ENCODE measurements at regions not wholly inside any gene's neighbourhood (a gene's known extent, or its start where the extent isn't known, plus 50 kb on each side); places are given as distances from the start of the nearest gene placed in this dataset.

DNA sequence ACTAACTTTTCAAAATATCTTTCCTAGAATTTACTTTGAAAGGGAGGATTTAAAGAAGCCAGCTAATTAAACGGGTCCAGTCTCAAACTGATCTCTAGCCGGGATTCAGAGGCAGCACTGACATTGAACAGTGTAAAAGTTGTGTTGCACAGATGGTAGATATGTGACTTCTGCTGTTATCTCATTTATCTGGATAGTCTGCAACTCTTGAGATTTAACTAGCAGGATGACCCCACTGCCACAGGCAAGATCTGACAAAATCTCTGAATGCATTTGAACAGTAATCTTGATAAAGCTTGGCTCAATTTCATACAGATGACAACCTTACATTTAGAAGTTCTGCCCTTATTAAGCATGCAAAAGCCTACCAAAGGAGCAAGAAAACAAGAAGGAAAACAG, 138.0 kb upstream of the CPNE8 start:
- no peak for DNase-seq

GRCh38 chr12:39040275-39040674, 134.9 kb upstream of the CPNE8 start:
- DNase-seq, result no peak

GRCh38 chr12:39037115-39037514, 131.7 kb upstream of the CPNE8 start:
- DNase-seq, result no peak

GRCh38 chr12:39036105-39036504, 130.7 kb upstream of the CPNE8 start:
- DNase-seq, result no peak

- DNase-seq, result no peak
Observed at GRCh38 chr12:39033782-39034181, 128.4 kb upstream of the CPNE8 start.

- DNase-seq, result no peak
Observed at GRCh38 chr12:39032448-39032847, 127.1 kb upstream of the CPNE8 start.

- DNase-seq, result no peak
Observed at GRCh38 chr12:39032034-39032433, 126.6 kb upstream of the CPNE8 start.

- DNase-seq, result no peak
Observed at GRCh38 chr12:39028382-39028781, 123.0 kb upstream of the CPNE8 start.

- no peak for DNase-seq
Observed at GRCh38 chr12:39012870-39013269, 107.5 kb upstream of the CPNE8 start.

GRCh38 chr12:39011166-39011565, 105.8 kb upstream of the CPNE8 start:
- no peak for DNase-seq

- DNase-seq, result no peak
Observed at GRCh38 chr12:39010406-39010805, 105.0 kb upstream of the CPNE8 start.

- DNase-seq, result no peak
Observed at GRCh38 chr12:39007619-39008018, 102.2 kb upstream of the CPNE8 start.

DNA sequence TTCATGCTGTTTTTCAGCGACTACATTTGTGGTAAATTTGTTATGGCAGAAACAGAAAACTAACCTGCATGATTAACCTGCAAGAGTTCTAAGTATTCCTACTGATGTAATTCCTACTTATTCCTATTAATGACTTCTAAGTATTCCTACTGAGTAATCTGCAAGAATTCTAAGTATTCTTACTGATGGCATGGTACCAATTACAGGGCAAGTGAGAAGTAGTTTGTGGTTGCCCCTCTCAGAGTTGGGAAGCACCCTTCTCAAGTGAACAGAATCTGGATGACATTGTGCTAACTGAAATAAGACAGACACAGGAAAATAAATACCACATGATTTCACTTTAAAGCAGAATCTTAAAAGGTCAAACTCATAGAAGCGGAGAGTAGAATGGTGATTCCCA, 100.9 kb upstream of the CPNE8 start:
- no peak for DNase-seq

GRCh38 chr12:39005671-39006070, 100.3 kb upstream of the CPNE8 start:
- DNase-seq, result no peak

DNA sequence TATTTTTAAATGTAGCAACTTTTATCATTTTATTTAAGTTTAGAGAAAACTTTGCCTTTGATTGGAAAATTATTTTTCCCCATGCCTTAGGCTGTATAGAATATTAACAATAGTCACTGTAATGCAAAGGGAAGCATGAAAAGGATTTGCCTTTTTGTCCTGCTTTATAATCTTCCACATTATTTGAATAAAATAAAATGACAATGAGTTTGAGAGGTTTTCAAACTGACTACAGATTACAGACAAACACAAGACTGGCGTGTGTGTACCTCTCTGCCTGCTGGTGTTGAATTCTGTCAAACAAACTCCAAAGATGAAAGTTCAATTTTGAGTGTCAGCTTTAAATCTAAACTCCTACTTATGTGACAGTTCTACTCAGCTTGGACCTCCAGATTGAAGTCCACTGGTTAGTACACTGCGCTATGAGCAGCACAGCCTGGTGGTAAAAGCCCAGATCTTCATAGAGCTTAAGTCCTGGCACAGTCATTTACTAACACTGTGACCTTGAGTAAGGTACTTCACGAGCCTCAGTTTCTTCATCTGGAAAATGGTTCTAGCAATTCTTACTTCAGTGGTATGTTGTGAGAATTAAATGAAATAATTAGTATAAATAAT, 98.3 kb upstream of the CPNE8 start:
- no peak for DNase-seq

DNA sequence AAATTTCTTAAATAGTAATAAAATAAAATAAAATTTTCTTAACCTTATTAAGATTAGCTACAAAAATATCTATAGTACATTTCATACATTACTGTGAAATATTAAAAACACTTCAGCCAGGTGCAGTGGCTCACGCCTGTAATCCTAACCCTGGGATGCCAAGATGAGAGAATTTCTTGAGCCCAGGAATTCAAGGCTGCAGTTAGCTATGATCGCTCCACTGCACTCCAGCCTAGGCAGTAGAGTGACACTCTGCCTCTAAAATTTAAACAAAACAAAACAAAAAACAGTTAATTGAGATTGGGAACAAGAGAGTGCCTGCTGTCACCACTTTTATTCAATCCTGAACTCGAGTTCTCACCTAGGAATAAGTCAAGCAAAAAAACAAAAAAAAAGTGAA, 95.0 kb upstream of the CPNE8 start:
- DNase-seq, result no peak

DNA sequence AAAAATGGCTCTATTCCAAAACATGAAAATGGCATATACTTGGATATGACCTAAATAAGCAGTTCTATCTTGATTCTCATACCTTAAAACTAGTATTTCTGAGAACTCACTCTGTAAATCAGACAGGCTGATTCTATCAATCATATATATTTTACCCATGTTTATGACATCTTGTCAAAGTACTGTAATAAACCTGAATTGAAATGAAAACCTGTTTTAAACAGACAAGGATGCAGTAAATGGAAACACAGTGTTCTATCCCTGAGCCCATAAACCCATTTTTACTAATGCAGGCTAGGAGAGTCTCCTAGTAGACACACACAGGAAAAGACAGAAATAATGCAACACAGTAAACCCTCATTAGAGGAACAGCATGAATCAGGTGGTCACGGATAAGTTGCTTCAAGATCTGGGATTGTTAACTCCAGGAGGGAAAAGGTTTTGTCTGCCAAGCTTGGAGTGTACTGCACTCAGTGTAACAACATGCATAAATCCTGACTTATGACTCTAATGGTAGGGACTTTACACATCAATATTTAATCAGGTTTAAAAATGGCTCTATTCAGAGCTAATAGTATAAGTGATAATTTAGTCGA, 93.6 kb upstream of the CPNE8 start:
- no peak for DNase-seq

- DNase-seq, result no peak
Observed at GRCh38 chr12:38995249-38995648, 89.9 kb upstream of the CPNE8 start.

DNA sequence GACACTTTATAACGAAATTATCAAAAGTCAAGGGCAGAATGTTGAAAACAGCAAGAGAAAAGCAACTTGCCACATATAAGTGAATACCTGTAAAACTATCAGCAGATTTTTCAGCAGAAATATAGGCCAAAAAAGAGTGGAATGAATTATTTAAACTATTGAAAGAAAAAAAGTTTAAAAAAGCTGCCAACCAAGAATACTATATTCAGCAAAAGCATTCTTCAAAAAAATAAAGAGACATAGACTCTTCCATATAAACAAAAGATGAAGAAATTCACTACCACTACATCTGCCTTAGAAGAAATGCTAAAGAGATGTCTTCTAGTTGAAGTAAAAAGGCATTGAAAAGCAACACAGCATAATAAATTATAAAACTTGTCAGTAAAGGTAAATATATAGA, 80.6 kb upstream of the CPNE8 start:
- DNase-seq, result no peak

DNA sequence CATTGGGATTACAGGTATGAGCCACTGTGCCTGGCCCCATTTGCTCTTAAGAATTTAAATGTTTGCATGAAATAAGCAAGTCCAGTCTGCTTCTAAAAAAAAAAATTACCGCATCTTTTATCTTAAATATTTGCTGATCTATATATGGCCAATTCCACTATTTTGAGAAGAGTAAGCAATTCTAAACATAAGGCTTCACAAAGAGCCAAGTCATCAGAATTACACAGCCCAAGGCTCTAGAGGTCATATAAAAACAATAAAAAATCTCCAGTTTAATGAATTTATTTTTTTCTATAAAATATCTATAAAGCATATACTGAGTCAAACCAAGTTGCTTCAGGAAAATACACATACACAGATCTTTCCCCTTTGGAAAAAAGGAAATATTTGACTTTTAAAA, 79.0 kb upstream of the CPNE8 start:
- no peak for DNase-seq

GRCh38 chr12:38983117-38983571, 77.8 kb upstream of the CPNE8 start:
- no peak for DNase-seq

DNA sequence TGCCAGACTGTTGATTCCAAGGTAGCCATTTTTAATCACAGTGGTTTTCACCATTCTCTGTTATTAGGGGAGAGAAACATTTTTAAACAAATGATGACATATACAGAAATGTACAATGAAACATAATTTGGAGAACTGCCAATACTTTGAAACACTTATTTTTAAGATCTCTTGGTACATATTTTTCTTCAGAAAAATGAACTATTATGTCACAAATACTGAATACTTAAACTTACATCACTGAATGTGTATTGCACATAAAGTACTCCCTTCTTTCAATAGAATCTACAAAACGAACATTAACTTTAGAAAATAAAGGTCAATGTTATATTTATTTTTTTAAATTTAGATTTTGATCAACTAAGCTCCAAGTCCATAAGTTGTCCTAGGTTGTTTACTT, 71.7 kb upstream of the CPNE8 start:
- no peak for DNase-seq

DNA sequence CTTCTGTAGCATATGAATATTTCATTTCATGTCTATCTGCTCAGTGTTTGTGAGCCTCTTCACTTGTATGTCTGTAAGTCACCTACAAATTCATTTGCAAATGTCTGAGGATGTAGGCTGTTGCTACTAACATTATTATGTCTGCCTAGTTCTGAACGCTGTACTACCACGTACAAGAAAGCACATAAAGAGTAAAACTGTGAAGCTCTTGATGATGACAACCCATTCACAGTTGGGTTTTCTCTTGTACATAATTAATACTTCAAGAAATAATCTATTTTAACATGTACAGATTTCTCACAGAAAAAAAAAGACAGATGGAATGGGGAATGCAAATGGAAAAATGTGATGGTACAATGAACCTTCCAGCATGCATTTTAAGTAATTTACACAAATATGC, 64.3 kb upstream of the CPNE8 start:
- no peak for DNase-seq

DNA sequence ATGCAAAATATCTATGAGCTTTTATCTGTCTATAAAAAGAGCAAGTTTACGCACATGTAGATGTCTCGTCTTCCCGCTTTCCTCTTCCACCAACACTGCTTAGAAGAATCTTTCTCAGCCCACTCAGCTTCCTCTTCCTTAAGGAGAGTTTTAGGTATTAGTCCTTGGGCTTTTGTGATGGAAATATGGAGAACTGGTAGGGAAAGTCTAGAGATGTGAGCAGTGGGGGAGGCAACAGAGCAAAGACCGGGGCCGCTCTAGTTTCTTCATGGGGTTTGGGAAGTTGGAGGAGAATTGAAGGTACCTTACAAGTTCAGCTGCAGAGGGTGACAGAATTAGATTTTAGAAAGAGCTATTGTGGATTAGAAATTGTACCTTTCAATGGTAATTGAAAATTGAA, 56.3 kb upstream of the CPNE8 start:
- DNase-seq, result no peak

DNA sequence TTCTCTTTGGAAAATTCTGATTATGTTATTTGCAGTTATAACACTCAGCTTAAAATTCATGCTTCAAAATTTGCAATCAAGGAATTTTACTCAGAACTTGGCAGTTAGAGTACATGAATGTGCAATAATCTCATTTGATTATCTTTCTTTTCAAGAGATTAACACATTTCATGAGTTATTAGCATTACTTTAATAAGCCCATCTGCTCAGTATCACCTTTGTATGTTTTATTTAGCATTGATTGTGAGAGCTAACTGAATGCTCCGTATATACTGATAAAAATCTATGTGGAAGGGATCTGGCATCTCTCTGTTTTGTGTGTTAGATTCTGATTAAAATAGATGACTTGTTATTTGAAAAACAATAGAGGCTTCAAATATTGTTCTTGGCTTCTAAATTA, 55.6 kb upstream of the CPNE8 start:
- no peak for DNase-seq
